ENCODE measurements at regions not wholly inside any gene's neighbourhood (a gene's known extent, or its start where the extent isn't known, plus 50 kb on each side); places are given as distances from the start of the nearest gene placed in this dataset.

DNA sequence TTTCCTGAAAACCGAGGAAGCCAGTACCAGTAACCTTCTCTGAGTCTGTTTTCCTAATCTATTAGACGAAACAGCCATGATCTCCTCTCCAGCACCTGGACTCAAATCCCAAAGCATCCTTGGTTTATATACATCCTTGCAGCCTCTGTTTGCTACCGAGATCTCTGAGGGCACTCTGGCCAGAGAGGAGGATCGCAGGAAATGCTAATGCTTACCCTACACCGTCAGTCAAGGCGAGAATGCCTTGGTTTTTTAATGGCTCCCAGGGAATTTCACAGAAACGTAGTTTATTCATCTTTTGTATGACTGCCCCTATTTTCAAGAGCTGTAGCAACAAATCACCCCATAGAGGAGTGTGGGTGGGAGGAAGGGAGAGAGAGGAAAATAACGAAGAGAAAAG lies 91.5 kb upstream of the CALN1 start:
- no peak overlapping the region for H2BK5ac ChIP-seq (ENCODE audit: low read depth, low read length, poor library complexity, severe bottlenecking)
- ATAC-seq (ENCODE audit: low read depth) = no peak
- 12% methylated on average over 3 of the region's 8 CpGs; no CpG with 5 or more reads in 1 of the 2 experiments for WGBS, 2 experiments (ENCODE audit: extremely low coverage in 2 of 2, insufficient read length in 1 of 2)

More for the DNA sequence above, 91.5 kb upstream of the CALN1 start:
- no peak overlapping the region for H3K56ac ChIP-seq (ENCODE audit: extremely low read depth, insufficient read depth, low read length)
- H2AFZ ChIP-seq (replicated peaks; ENCODE audit: low read length, poor library complexity) = no peak overlapping the region
- no peak overlapping the region for H3K14ac ChIP-seq (replicated peaks; ENCODE audit: low read depth, low read length)
- dilution Hi-C loops (cut with HindIII; ENCODE audit: low sequenced_read_pairs, unreplicated experiment) (no loop called here), intact Hi-C loops (cut with micrococcal nuclease) (no loop called here), in situ Hi-C loops (cut with MboI; ENCODE audit: low sequenced_read_pairs) (no loop called here)
- H3K4me3 ChIP-seq (ENCODE audit: insufficient read depth, low read depth, low read length) = no peak overlapping the region
- H2BK120ac ChIP-seq (ENCODE audit: low read depth, low read length) = no peak overlapping the region
- H3K4ac ChIP-seq (ENCODE audit: low read depth, low read length) = no peak overlapping the region
- no peak overlapping the region for H3K23ac ChIP-seq (ENCODE audit: low read depth, low read length)
- BruUV-seq (replicated peaks) = no TSS peak
- 0 out of 2 replicates have a peak, but pooled peaks cover 2% of the 10 kb centered on the region for H3K27me3 ChIP-seq (ENCODE audit: control insufficient read depth, insufficient read depth, low read length)
- ChIA-PET POLR2A (ENCODE audit: unreplicated experiment) (no interaction called here), CTCF (interaction anchor here (2.0 kb wide), 1 partner anchor 9 kb away, joined by 7 read pairs; no protein-coding TSS in a partner anchor)
- H4K5ac ChIP-seq (ENCODE audit: low read depth, low read length) = no peak overlapping the region
- H3K36me3 ChIP-seq (ENCODE audit: control insufficient read depth, insufficient read depth, low read length) = no peaks in the 10 kb centered on the region
- no peaks in the 10 kb centered on the region for H3K9me1 ChIP-seq (ENCODE audit: insufficient read depth, low read length)
- DNase-seq = no peak
- H3K18ac ChIP-seq (ENCODE audit: low read depth, low read length) = no peak overlapping the region
- H3K27ac ChIP-seq (ENCODE audit: insufficient read depth, low read length) = no peak overlapping the region
- TF ChIP-seq, protein P1, sequence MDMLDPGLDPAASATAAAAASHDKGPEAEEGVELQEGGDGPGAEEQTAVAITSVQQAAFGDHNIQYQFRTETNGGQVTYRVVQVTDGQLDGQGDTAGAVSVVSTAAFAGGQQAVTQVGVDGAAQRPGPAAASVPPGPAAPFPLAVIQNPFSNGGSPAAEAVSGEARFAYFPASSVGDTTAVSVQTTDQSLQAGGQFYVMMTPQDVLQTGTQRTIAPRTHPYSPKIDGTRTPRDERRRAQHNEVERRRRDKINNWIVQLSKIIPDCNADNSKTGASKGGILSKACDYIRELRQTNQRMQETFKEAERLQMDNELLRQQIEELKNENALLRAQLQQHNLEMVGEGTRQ (IDR thresholded peaks at IDR 0.05; ENCODE audit: low read depth, low read length) = no peak
- TF ChIP-seq POLR2A (IDR thresholded peaks at IDR 0.05; ENCODE audit: low read depth, low read length) (no peak), SMC3 (IDR thresholded peaks at IDR 0.05; ENCODE audit: low read depth, low read length) (no peak), BHLHE40 (IDR thresholded peaks at IDR 0.05; ENCODE audit: low read depth, low read length) (no peak), CEBPB (IDR thresholded peaks at IDR 0.05; ENCODE audit: low read depth, low read length) (no peak), MAZ (IDR thresholded peaks at IDR 0.05; ENCODE audit: borderline replicate concordance, low read depth, low read length) (no peak), ELK1 (IDR thresholded peaks at IDR 0.05; ENCODE audit: borderline replicate concordance, low read depth, low read length) (no peak)
- no peak overlapping the region for H4K8ac ChIP-seq (ENCODE audit: low read depth in 2 of 2, low read length in 2 of 2)
- H4K91ac ChIP-seq (ENCODE audit: insufficient read depth, low read depth, low read length) = no peak overlapping the region
- H3K4me1 ChIP-seq (ENCODE audit: control insufficient read depth, insufficient read depth, low read length) = no peaks in the 10 kb centered on the region
- H2AK5ac ChIP-seq (ENCODE audit: low read depth, low read length) = no peak overlapping the region
- H3K79me1 ChIP-seq (ENCODE audit: low read depth in 1 of 2, low read length in 2 of 2) = no peaks in the 10 kb centered on the region
- no peak overlapping the region for H2BK15ac ChIP-seq (ENCODE audit: low read depth, low read length)
- no peak overlapping the region for H2AK9ac ChIP-seq (replicated peaks; ENCODE audit: low read depth, low read length, poor library complexity)
- H3K4me2 ChIP-seq (ENCODE audit: low read depth, low read length) = no peak overlapping the region
- H4K20me1 ChIP-seq (ENCODE audit: insufficient read depth, low read length) = no peaks in the 10 kb centered on the region
- no peaks in the 10 kb centered on the region; the same call in 1 of the 2 replicates for H3K9me3 ChIP-seq (ENCODE audit: control insufficient read depth, insufficient read depth, low read length)
- H2BK20ac ChIP-seq (ENCODE audit: low read depth, low read length) = no peak overlapping the region
- no peak overlapping the region for H3K9ac ChIP-seq (ENCODE audit: low read depth, low read length)
